Tibial artery (tissue), 4 donors: ENCODE measurements at regions not wholly inside any gene's neighbourhood (a gene's known extent, or its start where the extent isn't known, plus 50 kb on each side); places are given as distances from the start of the nearest gene placed in this dataset.
A peak's percentile ranks its signal among the peaks of the same experiment; 100 is the strongest.
"Not testable (repeated sequence)": the region's sequence is repeated elsewhere in the genome, so short reads cannot be mapped to it uniquely, and the experiment has no call there.

ENCODE experiments used
- DNase-seq, 2 donors: peaks; one replicate each; pipeline ENCODE4 v3.0.0-alpha.2; 2019
- H3K27ac ChIP-seq, 2 donors: fragments of 200-600 bp; sonication (generic) in 1 of 2; 1 replicate in 1 of 2; 2 replicates in 1 of 2; pipeline ENCODE4 v1.5.1; 2018 to 2019; ENCODE audit warnings: mild to moderate bottlenecking in 1 of 2
- H3K27me3 ChIP-seq, 2 donors: fragments of 200-600 bp; sonication (generic) in 1 of 2; one replicate each; pipeline versions ENCODE4 v1.5.1 to v1.6.0; 2016 to 2019
- H3K36me3 ChIP-seq, 3 donors: fragments of 200-600 bp; sonication (generic) in 2 of 3; one replicate each; pipeline ENCODE4 v1.5.1; 2016 to 2019; ENCODE audit warnings: mild to moderate bottlenecking in 2 of 3
- H3K4me1 ChIP-seq, 4 donors: fragments of 200-600 bp; sonication (generic) in 2 of 4; 1 replicate in 3 of 4; 2 replicates in 1 of 4; pipeline ENCODE4 v1.5.1; 2016 to 2019
- H3K4me3 ChIP-seq, 2 donors: fragments of 200-600 bp; sonication (generic) in 1 of 2; 1 replicate in 1 of 2; 2 replicates in 1 of 2; pipeline ENCODE4 v1.5.1; 2018 to 2019; ENCODE audit warnings: mild to moderate bottlenecking in 2 of 2
- H3K9me3 ChIP-seq, 3 donors: fragments of 200-600 bp; sonication (generic) in 1 of 3; one replicate each; pipeline ENCODE4 v1.5.1; 2016 to 2019
- intact Hi-C: fragments of 100-400 bp; cut with DNase I; formaldehyde crosslinking; loops from one replicate; pipeline ENCODE4 v1.15.0; 2023; ENCODE audit warnings: low total_unique reads
- TF ChIP-seq, protein P1 (sequence below), 2 experiments: fragments of 200-600 bp in 1 of 2; fragments of 450-650 bp in 1 of 2; IDR thresholded peaks; one replicate each; pipeline ENCODE4 v1.5.1; 2017 to 2019; ENCODE audit warnings: antibody characterized with exemption in 2 of 2, mild to moderate bottlenecking in 1 of 2, moderate library complexity in 1 of 2

DNA sequence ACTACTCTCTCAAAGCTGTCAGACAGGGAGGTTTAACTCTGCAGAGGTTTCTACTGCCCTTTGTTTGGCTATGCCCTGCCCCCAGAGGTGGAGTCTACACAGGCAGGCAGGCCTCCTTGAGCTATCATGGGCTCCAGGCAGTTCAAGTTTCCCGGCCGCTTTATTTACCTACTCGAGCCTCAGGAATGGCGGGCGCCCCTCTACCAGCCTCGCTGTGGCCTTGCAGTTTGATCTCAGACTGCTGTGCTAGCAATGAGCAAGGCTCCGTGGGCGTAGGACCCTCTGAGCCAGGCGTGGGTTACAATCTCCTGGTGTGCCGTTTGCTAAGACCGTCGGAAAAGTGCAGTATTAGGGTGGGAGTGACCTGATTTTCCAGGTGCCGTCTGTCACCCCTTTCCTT, 124.3 kb downstream of the PTCHD1 start:
- DNase-seq, H3K4me3 ChIP-seq, H3K4me1 ChIP-seq, H3K27ac ChIP-seq, intact Hi-C loops, H3K9me3 ChIP-seq, H3K36me3 ChIP-seq, H3K27me3 ChIP-seq: not testable (repeated sequence)

DNA sequence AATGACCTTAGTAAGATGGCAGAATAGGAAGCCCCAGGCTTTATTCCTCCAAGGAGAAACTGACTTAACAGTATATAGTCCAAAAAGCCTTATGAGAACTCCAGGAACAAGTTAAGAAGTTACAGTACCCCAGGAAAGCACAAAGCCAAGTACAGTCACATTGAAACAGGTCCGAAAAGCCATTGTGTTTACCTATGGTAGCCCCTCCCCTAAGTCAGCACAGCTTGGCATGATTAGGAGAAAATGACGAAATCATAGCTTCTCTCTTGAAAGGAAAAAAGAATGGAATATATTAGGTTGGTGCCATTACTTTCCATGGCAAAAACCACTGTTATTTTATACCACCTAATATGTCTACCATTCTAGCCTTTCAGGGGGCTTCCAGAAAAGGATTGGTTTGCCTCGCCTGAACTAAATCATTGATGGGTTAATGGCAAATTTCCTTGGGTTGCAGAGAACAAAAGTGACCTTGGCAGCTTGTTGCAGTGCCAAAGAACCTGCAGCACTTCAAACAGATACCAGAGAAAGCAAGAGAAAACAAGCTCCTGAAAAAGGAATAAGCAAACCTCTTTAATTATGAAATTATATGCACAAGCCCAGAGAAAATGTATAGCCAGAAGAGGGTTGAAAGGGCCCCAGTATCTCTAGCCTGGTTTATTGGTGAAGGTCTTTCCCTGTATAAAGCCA, 130.6 kb downstream of the PTCHD1 start:
- intact Hi-C loops = no loop called here
- Histone ChIP-seq H3K36me3 (no peaks in the 10 kb centered on the region), H3K27me3 (no peaks in the 10 kb centered on the region), H3K9me3 (peaks cover 0 to 19% (median 7%) of the 10 kb centered on the region in 3 donors), H3K4me3 (no peak overlapping the region), H3K4me1 (no peaks in the 10 kb centered on the region), H3K27ac (no peak overlapping the region)
- TF ChIP-seq, protein P1, sequence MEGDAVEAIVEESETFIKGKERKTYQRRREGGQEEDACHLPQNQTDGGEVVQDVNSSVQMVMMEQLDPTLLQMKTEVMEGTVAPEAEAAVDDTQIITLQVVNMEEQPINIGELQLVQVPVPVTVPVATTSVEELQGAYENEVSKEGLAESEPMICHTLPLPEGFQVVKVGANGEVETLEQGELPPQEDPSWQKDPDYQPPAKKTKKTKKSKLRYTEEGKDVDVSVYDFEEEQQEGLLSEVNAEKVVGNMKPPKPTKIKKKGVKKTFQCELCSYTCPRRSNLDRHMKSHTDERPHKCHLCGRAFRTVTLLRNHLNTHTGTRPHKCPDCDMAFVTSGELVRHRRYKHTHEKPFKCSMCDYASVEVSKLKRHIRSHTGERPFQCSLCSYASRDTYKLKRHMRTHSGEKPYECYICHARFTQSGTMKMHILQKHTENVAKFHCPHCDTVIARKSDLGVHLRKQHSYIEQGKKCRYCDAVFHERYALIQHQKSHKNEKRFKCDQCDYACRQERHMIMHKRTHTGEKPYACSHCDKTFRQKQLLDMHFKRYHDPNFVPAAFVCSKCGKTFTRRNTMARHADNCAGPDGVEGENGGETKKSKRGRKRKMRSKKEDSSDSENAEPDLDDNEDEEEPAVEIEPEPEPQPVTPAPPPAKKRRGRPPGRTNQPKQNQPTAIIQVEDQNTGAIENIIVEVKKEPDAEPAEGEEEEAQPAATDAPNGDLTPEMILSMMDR (IDR thresholded peaks at IDR 0.05) = no peak
- no peak for DNase-seq

DNA sequence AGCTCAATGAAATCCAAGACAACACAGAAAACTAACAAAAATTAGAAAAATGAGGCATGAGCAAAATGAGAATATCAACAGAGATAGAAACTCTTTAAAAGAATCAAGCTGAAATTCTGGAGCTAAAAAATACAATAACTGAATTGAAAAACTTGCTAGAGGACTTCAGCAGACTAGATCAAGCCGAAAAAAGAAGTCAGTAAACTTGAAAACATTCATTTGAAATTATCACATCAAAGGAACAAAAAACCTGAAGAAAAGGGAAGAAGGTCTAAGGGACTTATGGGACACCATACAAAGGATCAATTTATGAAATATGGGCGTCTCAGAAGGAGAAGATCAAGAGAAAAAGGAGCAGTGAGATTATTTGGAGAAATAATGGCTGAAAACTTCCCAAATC, 131.3 kb downstream of the PTCHD1 start:
- TF ChIP-seq, protein P1 (IDR thresholded peaks at IDR 0.05) = no peak
- no peak for DNase-seq
- Histone ChIP-seq H3K9me3 (peaks cover 0 to 19% (median 7%) of the 10 kb centered on the region in 3 donors), H3K4me1 (no peaks in the 10 kb centered on the region), H3K27me3 (no peaks in the 10 kb centered on the region), H3K4me3 (no peak overlapping the region), H3K36me3 (no peaks in the 10 kb centered on the region), H3K27ac (no peak overlapping the region)
- intact Hi-C loops = no loop called here

DNA sequence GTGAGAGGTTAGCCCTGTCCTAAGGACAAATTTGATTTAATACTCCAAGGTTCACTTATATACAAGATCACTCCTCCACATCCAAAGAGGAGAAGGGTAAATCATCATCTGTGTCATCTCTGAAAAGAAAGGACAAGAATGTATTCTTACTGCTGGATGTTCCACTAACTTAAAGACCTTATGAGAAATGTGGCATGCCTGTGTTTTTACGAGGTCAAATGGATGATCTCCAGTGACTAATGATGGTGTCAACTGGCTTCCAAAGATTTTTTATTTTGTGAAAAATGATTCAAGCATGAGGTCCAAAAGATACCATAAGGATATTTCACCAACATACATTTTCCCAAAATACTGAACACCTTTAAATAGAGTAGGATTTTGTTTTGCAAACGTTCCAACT, 143.4 kb downstream of the PTCHD1 start:
- intact Hi-C loops = no loop called here
- TF ChIP-seq, protein P1 (IDR thresholded peaks at IDR 0.05) = no peak
- Histone ChIP-seq H3K36me3 (no peaks in the 10 kb centered on the region), H3K27ac (no peak overlapping the region), H3K27me3 (no peaks in the 10 kb centered on the region), H3K4me1 (peaks cover 0 to 21% (median 0%) of the 10 kb centered on the region in 4 donors), H3K4me3 (no peak overlapping the region), H3K9me3 (peaks cover 0 to 5% (median 0%) of the 10 kb centered on the region in 3 donors)
- no peak for DNase-seq

DNA sequence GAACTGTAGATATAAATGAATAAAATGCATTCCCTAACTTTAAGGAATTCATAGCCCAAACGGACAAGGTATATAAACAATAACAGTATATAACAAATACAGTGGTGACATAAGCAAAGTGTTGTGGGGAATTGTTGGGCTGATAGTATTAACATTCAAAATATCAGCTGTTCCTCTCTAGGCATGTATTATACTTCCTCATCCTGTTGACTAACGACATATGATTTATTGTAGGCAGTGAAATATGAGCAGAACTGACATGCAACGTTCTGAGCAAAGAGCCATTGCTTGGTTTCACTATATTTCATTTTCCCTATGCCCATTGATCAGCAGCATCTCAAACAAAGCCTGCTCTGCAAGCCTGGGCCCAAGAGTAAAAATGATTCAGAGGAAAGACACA, 143.9 kb downstream of the PTCHD1 start:
- TF ChIP-seq, protein P1 (IDR thresholded peaks at IDR 0.05) = no peak
- Histone ChIP-seq H3K4me1 (peaks cover 0 to 25% (median 0%) of the 10 kb centered on the region in 4 donors), H3K36me3 (no peaks in the 10 kb centered on the region), H3K9me3 (peaks cover 0 to 5% (median 0%) of the 10 kb centered on the region in 3 donors), H3K27me3 (no peaks in the 10 kb centered on the region), H3K27ac (no peak overlapping the region), H3K4me3 (no peak overlapping the region)
- DNase-seq = no peak
- intact Hi-C loops = no loop called here

DNA sequence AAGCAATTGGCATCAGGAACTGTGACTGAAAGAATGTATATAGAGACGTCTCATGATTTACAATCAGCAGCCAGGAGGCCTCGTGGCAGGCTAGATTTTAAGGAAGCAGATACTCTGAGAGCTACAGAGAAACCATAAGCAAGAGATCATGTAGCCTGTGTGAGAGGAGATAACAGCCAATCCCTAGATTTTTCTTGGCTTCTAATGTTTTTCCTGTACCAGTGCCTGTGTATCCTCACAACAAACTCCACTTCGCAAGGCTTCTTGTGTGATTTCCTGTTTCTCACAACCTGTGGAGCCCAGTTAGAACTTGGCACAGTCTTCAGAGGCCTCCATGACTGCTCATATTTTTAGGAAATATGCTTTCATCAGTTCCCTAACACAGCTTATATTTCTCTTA, 147.9 kb downstream of the PTCHD1 start:
- intact Hi-C loops = no loop called here
- peaks cover 0 to 25% (median 0%) of the 10 kb centered on the region in 4 donors for H3K4me1 ChIP-seq
- peaks cover 0 to 5% (median 0%) of the 10 kb centered on the region in 3 donors for H3K9me3 ChIP-seq
- peak overlapping the region; percentile 50 to 57 for H3K27ac ChIP-seq
- no peak overlapping the region for H3K4me3 ChIP-seq
- no peaks in the 10 kb centered on the region for H3K27me3 ChIP-seq
- no peaks in the 10 kb centered on the region for H3K36me3 ChIP-seq
- TF ChIP-seq, protein P1 (IDR thresholded peaks at IDR 0.05) = no peak
- DNase-seq = no peak
